ENCODE measurements at regions not wholly inside any gene's neighbourhood (a gene's known extent, or its start where the extent isn't known, plus 50 kb on each side); places are given as distances from the start of the nearest gene placed in this dataset.
A peak's percentile ranks its signal among the peaks of the same experiment; 100 is the strongest.

GRCh38 chr13:58782736-58783135, 1151.2 kb downstream of the PCDH17 start:
- peak; percentile 14 to 83 (median 67) for DNase-seq
- ChIA-PET POLR2A (interaction anchor here (0.7 to 0.9 kb wide), 2 partner anchors 22 to 45 kb away, joined by 3 read pairs; no protein-coding TSS in a partner anchor), CTCF (no interaction called here)
- Histone ChIP-seq H3K4me1 (ENCODE audit: control extremely low read depth in 1 of 4, control insufficient read depth in 4 of 4, insufficient read depth in 4 of 4, low read length in 3 of 4) (peaks cover 4 to 23% (median 12%) of the 10 kb centered on the region in 4 experiments), H3K27me3 (replicated peaks in 2 of 5; ENCODE audit: control insufficient read depth in 4 of 5, insufficient read depth in 5 of 5, low read length in 4 of 5) (no peaks in the 10 kb centered on the region), H3K27ac (ENCODE audit: insufficient read depth in 1 of 2, low read depth in 1 of 2, low read length in 2 of 2, poor library complexity in 1 of 2, severe bottlenecking in 2 of 2) (no peak overlapping the region), H3K4me3 (ENCODE audit: control insufficient read depth in 1 of 7, extremely low read depth in 1 of 7, insufficient read depth in 4 of 7, low read depth in 2 of 7, low read length in 6 of 7) (no peak overlapping the region), H3K9me3 (ENCODE audit: control extremely low read depth in 1 of 5, control insufficient read depth in 4 of 5, insufficient read depth in 2 of 5, low read depth in 1 of 5, low read length in 4 of 5) (no peaks in the 10 kb centered on the region), H3K36me3 (ENCODE audit: control insufficient read depth in 4 of 4, insufficient read depth in 4 of 4, low read length in 3 of 4) (no peaks in the 10 kb centered on the region)
- no CpG with 5 or more reads among the region's 1 CpG for WGBS (ENCODE audit: insufficient coverage)

- H3K27me3 ChIP-seq (replicated peaks in 2 of 5; ENCODE audit: control insufficient read depth in 4 of 5, insufficient read depth in 5 of 5, low read length in 4 of 5): no peaks in the 10 kb centered on the region
- H3K4me1 ChIP-seq (ENCODE audit: control extremely low read depth in 1 of 4, control insufficient read depth in 4 of 4, insufficient read depth in 4 of 4, low read length in 3 of 4): peaks cover 0 to 4% (median 2%) of the 10 kb centered on the region in 4 experiments
- DNase-seq: no peak
- no peak overlapping the region for H3K4me3 ChIP-seq (ENCODE audit: control insufficient read depth in 1 of 7, extremely low read depth in 1 of 7, insufficient read depth in 4 of 7, low read depth in 2 of 7, low read length in 6 of 7)
- WGBS (ENCODE audit: insufficient coverage): 50% methylated on average over 2 of the region's 2 CpGs
- no peaks in the 10 kb centered on the region for H3K9me3 ChIP-seq (ENCODE audit: control extremely low read depth in 1 of 5, control insufficient read depth in 4 of 5, insufficient read depth in 2 of 5, low read depth in 1 of 5, low read length in 4 of 5)
- CTCF ChIA-PET: interaction anchor here (1.2 kb wide), 1 partner anchor 14 kb away, joined by 3 read pairs; no protein-coding TSS in a partner anchor
- no peaks in the 10 kb centered on the region for H3K36me3 ChIP-seq (ENCODE audit: control insufficient read depth in 4 of 4, insufficient read depth in 4 of 4, low read length in 3 of 4)
- POLR2A ChIA-PET: no interaction called here
- H3K27ac ChIP-seq (ENCODE audit: insufficient read depth in 1 of 2, low read depth in 1 of 2, low read length in 2 of 2, poor library complexity in 1 of 2, severe bottlenecking in 2 of 2): no peak overlapping the region
These were observed 1161.3 kb downstream of the PCDH17 start for GRCh38 chr13:58792854-58793253.

- ChIA-PET CTCF (no interaction called here), POLR2A (no interaction called here)
- no peaks in the 10 kb centered on the region for H3K9me3 ChIP-seq (ENCODE audit: control extremely low read depth in 1 of 5, control insufficient read depth in 4 of 5, insufficient read depth in 2 of 5, low read depth in 1 of 5, low read length in 4 of 5)
- peaks cover 0 to 4% (median 2%) of the 10 kb centered on the region in 4 experiments for H3K4me1 ChIP-seq (ENCODE audit: control extremely low read depth in 1 of 4, control insufficient read depth in 4 of 4, insufficient read depth in 4 of 4, low read length in 3 of 4)
- no peak overlapping the region for H3K27ac ChIP-seq (ENCODE audit: insufficient read depth in 1 of 2, low read depth in 1 of 2, low read length in 2 of 2, poor library complexity in 1 of 2, severe bottlenecking in 2 of 2)
- WGBS (ENCODE audit: insufficient coverage): 100% methylated on average over 1 of the region's 2 CpGs
- H3K36me3 ChIP-seq (ENCODE audit: control insufficient read depth in 4 of 4, insufficient read depth in 4 of 4, low read length in 3 of 4): no peaks in the 10 kb centered on the region
- no peaks in the 10 kb centered on the region for H3K27me3 ChIP-seq (replicated peaks in 2 of 5; ENCODE audit: control insufficient read depth in 4 of 5, insufficient read depth in 5 of 5, low read length in 4 of 5)
- H3K4me3 ChIP-seq (ENCODE audit: control insufficient read depth in 1 of 7, extremely low read depth in 1 of 7, insufficient read depth in 4 of 7, low read depth in 2 of 7, low read length in 6 of 7): no peak overlapping the region
- DNase-seq: no peak
These were observed 1164.2 kb downstream of the PCDH17 start for GRCh38 chr13:58795715-58796114.

GRCh38 chr13:58804832-58805231, 1173.3 kb downstream of the PCDH17 start:
- H3K27ac ChIP-seq (ENCODE audit: insufficient read depth in 1 of 2, low read depth in 1 of 2, low read length in 2 of 2, poor library complexity in 1 of 2, severe bottlenecking in 2 of 2): peak overlapping the region in 1 of 2 experiments; percentile 45
- H3K9me3 ChIP-seq (ENCODE audit: control extremely low read depth in 1 of 5, control insufficient read depth in 4 of 5, insufficient read depth in 2 of 5, low read depth in 1 of 5, low read length in 4 of 5): no peaks in the 10 kb centered on the region
- peaks cover 2 to 19% (median 11%) of the 10 kb centered on the region in 4 experiments for H3K4me1 ChIP-seq (ENCODE audit: control extremely low read depth in 1 of 4, control insufficient read depth in 4 of 4, insufficient read depth in 4 of 4, low read length in 3 of 4)
- no peak overlapping the region for H3K4me3 ChIP-seq (ENCODE audit: control insufficient read depth in 1 of 7, extremely low read depth in 1 of 7, insufficient read depth in 4 of 7, low read depth in 2 of 7, low read length in 6 of 7)
- no peaks in the 10 kb centered on the region for H3K27me3 ChIP-seq (replicated peaks in 2 of 5; ENCODE audit: control insufficient read depth in 4 of 5, insufficient read depth in 5 of 5, low read length in 4 of 5)
- DNase-seq: peak; percentile 70 to 94 (median 89)
- ChIA-PET POLR2A (interaction anchor here (0.6 kb wide), 1 partner anchor 22 kb away, joined by 3 read pairs; no protein-coding TSS in a partner anchor), CTCF (no interaction called here)
- no peaks in the 10 kb centered on the region for H3K36me3 ChIP-seq (ENCODE audit: control insufficient read depth in 4 of 4, insufficient read depth in 4 of 4, low read length in 3 of 4)

- peaks cover 2 to 19% (median 11%) of the 10 kb centered on the region in 4 experiments for H3K4me1 ChIP-seq (ENCODE audit: control extremely low read depth in 1 of 4, control insufficient read depth in 4 of 4, insufficient read depth in 4 of 4, low read length in 3 of 4)
- H3K4me3 ChIP-seq (ENCODE audit: control insufficient read depth in 1 of 7, extremely low read depth in 1 of 7, insufficient read depth in 4 of 7, low read depth in 2 of 7, low read length in 6 of 7): no peak overlapping the region
- DNase-seq: no peak
- no peak overlapping the region for H3K27ac ChIP-seq (ENCODE audit: insufficient read depth in 1 of 2, low read depth in 1 of 2, low read length in 2 of 2, poor library complexity in 1 of 2, severe bottlenecking in 2 of 2)
- no peaks in the 10 kb centered on the region for H3K9me3 ChIP-seq (ENCODE audit: control extremely low read depth in 1 of 5, control insufficient read depth in 4 of 5, insufficient read depth in 2 of 5, low read depth in 1 of 5, low read length in 4 of 5)
- 100% methylated on average over 1 of the region's 2 CpGs for WGBS (ENCODE audit: insufficient coverage)
- H3K36me3 ChIP-seq (ENCODE audit: control insufficient read depth in 4 of 4, insufficient read depth in 4 of 4, low read length in 3 of 4): no peaks in the 10 kb centered on the region
- ChIA-PET POLR2A (no interaction called here), CTCF (no interaction called here)
- H3K27me3 ChIP-seq (replicated peaks in 2 of 5; ENCODE audit: control insufficient read depth in 4 of 5, insufficient read depth in 5 of 5, low read length in 4 of 5): no peaks in the 10 kb centered on the region
These were observed 1174.9 kb downstream of the PCDH17 start for GRCh38 chr13:58806401-58806800.

GRCh38 chr13:58823701-58824100, 1192.2 kb downstream of the PCDH17 start:
- POLR2A ChIA-PET: no interaction called here
- H3K4me3 ChIP-seq (ENCODE audit: control insufficient read depth in 1 of 7, extremely low read depth in 1 of 7, insufficient read depth in 4 of 7, low read depth in 2 of 7, low read length in 6 of 7): no peak overlapping the region

GRCh38 chr13:58827904-58828303, 1196.4 kb downstream of the PCDH17 start:
- ChIA-PET CTCF (no interaction called here), POLR2A (no interaction called here)
- DNase-seq: no peak
- no peaks in the 10 kb centered on the region for H3K27me3 ChIP-seq (replicated peaks in 2 of 5; ENCODE audit: control insufficient read depth in 4 of 5, insufficient read depth in 5 of 5, low read length in 4 of 5)
- H3K4me1 ChIP-seq (ENCODE audit: control extremely low read depth in 1 of 4, control insufficient read depth in 4 of 4, insufficient read depth in 4 of 4, low read length in 3 of 4): no peaks in the 10 kb centered on the region
- H3K36me3 ChIP-seq (ENCODE audit: control insufficient read depth in 4 of 4, insufficient read depth in 4 of 4, low read length in 3 of 4): no peaks in the 10 kb centered on the region
- no peak overlapping the region for H3K4me3 ChIP-seq (ENCODE audit: control insufficient read depth in 1 of 7, extremely low read depth in 1 of 7, insufficient read depth in 4 of 7, low read depth in 2 of 7, low read length in 6 of 7)
- no peak overlapping the region for H3K27ac ChIP-seq (ENCODE audit: insufficient read depth in 1 of 2, low read depth in 1 of 2, low read length in 2 of 2, poor library complexity in 1 of 2, severe bottlenecking in 2 of 2)
- WGBS (ENCODE audit: insufficient coverage): 80% methylated on average over 1 of the region's 2 CpGs
- H3K9me3 ChIP-seq (ENCODE audit: control extremely low read depth in 1 of 5, control insufficient read depth in 4 of 5, insufficient read depth in 2 of 5, low read depth in 1 of 5, low read length in 4 of 5): peaks cover 0 to 2% (median 0%) of the 10 kb centered on the region in 5 experiments

More at GRCh38 chr13:58823701-58824100, 1192.2 kb downstream of the PCDH17 start:
- 89% methylated on average over 12 of the region's 29 CpGs for WGBS (ENCODE audit: insufficient coverage)
- Histone ChIP-seq H3K4me1 (ENCODE audit: control extremely low read depth in 1 of 4, control insufficient read depth in 4 of 4, insufficient read depth in 4 of 4, low read length in 3 of 4) (no peaks in the 10 kb centered on the region), H3K9me3 (ENCODE audit: control extremely low read depth in 1 of 5, control insufficient read depth in 4 of 5, insufficient read depth in 2 of 5, low read depth in 1 of 5, low read length in 4 of 5) (peaks cover 0 to 2% (median 0%) of the 10 kb centered on the region in 5 experiments), H3K36me3 (ENCODE audit: control insufficient read depth in 4 of 4, insufficient read depth in 4 of 4, low read length in 3 of 4) (no peaks in the 10 kb centered on the region), H3K27ac (ENCODE audit: insufficient read depth in 1 of 2, low read depth in 1 of 2, low read length in 2 of 2, poor library complexity in 1 of 2, severe bottlenecking in 2 of 2) (no peak overlapping the region), H3K27me3 (replicated peaks in 2 of 5; ENCODE audit: control insufficient read depth in 4 of 5, insufficient read depth in 5 of 5, low read length in 4 of 5) (no peaks in the 10 kb centered on the region)
- DNase-seq: no peak
- CTCF ChIA-PET: no interaction called here
